HG03045 (cell line): ENCODE measurements at regions not wholly inside any gene's neighbourhood (a gene's known extent, or its start where the extent isn't known, plus 50 kb on each side); places are given as distances from the start of the nearest gene placed in this dataset.

Source experiments
- ATAC-seq: cut with Tn5 transposase; IDR thresholded peaks from one replicate; pipeline ENCODE4 v1.9.1; 2021; ENCODE audit warnings: mild to moderate bottlenecking, moderate library complexity; ENCODE audit not compliant: unreplicated experiment

- ATAC-seq: no peak
Measured at GRCh38 chr12:41936333-41936732, 208.3 kb downstream of the GXYLT1 start.

- ATAC-seq: no peak
Measured at GRCh38 chr12:41935911-41936310, 208.8 kb downstream of the GXYLT1 start.

GRCh38 chr12:41932470-41932991, 212.1 kb downstream of the GXYLT1 start:
- ATAC-seq: no peak

GRCh38 chr12:41930866-41931437, 213.7 kb downstream of the GXYLT1 start:
- no peak for ATAC-seq

- ATAC-seq: no peak
Measured at GRCh38 chr12:41924111-41924510, 220.6 kb downstream of the GXYLT1 start.

GRCh38 chr12:41923351-41923750, 221.3 kb downstream of the GXYLT1 start:
- ATAC-seq: no peak

GRCh38 chr12:41920355-41920754, 224.3 kb downstream of the GXYLT1 start:
- no peak for ATAC-seq

- ATAC-seq: no peak
Measured at GRCh38 chr12:41919526-41920261, 225.0 kb downstream of the GXYLT1 start.

- ATAC-seq: no peak
Measured at GRCh38 chr12:41919048-41919447, 225.6 kb downstream of the GXYLT1 start.

GRCh38 chr12:41917938-41918341, 226.7 kb downstream of the GXYLT1 start:
- no peak for ATAC-seq

GRCh38 chr12:41917181-41917580, 227.5 kb downstream of the GXYLT1 start:
- ATAC-seq: no peak

- no peak for ATAC-seq
Measured at GRCh38 chr12:41910578-41911320, 233.9 kb downstream of the GXYLT1 start.

- ATAC-seq: no peak
Measured at GRCh38 chr12:41908206-41908605, 236.5 kb downstream of the GXYLT1 start.

GRCh38 chr12:41907550-41907949, 237.1 kb downstream of the GXYLT1 start:
- ATAC-seq: no peak

GRCh38 chr12:41907021-41907420, 237.7 kb downstream of the GXYLT1 start:
- ATAC-seq: no peak

GRCh38 chr12:41905759-41906297, 238.8 kb downstream of the GXYLT1 start:
- ATAC-seq: no peak

GRCh38 chr12:41905073-41905758, 239.5 kb downstream of the GXYLT1 start:
- ATAC-seq: no peak

GRCh38 chr12:41904041-41904440, 240.6 kb downstream of the GXYLT1 start:
- ATAC-seq: no peak

- ATAC-seq: no peak
Measured at GRCh38 chr12:41903014-41903708, 241.5 kb downstream of the GXYLT1 start.

- ATAC-seq: no peak
Measured at GRCh38 chr12:41899577-41899976, 245.1 kb downstream of the GXYLT1 start.
